Medulla oblongata (tissue), 1 donor: ENCODE measurements at regions not wholly inside any gene's neighbourhood (a gene's known extent, or its start where the extent isn't known, plus 50 kb on each side); places are given as distances from the start of the nearest gene placed in this dataset.

ENCODE experiments used
- DNase-seq: peaks from one replicate; pipeline ENCODE4 v3.0.0-alpha.2; 2015; ENCODE audit errors: extremely low spot score

DNA sequence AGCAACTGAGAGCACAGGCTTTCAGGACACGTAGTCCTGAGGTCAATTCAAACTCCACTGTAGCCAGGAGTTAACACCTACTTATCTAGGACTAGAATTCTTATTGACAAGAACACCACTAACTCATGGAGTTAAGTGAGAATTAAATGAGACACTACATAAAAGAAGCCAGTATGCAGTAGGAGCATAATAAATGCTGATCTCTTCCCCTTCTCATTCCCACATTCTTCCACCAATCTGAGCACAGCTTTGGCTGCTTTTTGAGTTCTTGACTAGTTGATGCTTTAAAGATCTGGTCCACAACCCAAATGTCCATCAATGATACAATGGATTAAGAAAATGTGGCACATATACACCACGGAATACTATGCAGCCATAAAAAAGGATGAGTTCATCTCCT lies 55.2 kb downstream of the TTC32 start:
- DNase-seq = no peak

DNA sequence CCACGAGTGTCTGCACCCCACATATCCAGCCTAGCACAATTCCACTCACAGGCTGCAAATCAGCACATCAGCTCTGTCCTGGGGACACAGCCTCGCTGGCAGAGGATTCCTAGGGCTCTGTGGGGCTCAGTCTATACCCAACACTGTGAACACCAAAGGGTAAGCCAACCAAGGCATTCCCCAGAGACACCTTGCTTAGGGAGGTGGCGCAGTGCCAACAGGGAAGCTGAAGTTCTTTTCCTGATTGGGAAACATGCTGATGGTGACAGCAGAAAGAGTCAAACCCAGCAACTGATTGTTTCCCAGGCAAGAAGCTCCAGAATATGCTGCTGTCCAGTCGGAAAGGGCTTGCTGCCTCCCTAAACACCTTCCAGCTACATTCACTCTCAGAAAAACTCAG lies 55.8 kb downstream of the TTC32 start:
- no peak for DNase-seq

DNA sequence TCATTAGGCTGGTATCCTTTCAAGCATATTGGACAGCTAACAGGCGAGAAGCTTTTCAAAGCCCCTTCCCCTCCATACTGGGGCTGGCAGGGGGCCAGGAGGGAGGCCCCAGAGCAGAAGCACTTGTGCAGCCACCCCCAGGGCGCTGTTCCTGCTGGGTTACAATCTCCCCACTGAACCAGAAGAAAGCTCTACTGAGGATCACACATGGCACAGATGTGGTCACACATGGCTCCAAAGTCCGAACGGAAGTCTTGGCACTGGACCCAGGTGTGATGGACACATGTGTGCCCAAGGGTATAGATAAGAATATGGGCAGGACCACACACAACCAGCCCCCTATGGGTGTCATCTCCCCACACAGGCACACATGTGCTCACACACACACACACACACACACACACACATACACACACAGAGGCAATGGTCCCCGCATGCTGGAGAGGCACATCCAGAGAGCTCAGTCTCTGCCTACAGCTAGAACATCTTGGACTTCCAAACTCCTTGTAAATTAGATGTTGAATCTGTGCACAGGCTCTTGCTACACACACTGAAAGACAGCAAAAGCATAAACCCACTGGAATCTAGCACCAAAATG lies 56.4 kb downstream of the TTC32 start:
- no peak for DNase-seq

DNA sequence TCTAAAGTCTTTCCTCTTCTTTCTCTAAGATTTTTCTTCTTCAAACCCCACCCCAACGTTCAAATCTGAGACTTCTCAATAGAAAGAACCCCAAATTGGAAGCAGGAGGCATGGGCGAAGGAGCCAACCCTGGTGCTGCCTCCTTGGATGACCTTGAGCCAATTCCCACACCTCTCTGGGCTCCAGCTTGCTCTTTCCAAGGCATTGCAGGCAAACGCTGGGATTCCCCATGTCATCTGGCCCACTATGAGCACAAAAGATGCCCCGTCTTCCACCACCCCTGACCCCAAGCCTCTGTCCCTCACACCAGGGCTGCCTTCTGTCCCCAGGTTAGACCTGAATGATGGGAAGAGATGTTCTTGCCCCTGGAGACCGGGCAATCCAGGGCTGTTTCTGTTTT lies 57.0 kb downstream of the TTC32 start:
- DNase-seq = no peak

DNA sequence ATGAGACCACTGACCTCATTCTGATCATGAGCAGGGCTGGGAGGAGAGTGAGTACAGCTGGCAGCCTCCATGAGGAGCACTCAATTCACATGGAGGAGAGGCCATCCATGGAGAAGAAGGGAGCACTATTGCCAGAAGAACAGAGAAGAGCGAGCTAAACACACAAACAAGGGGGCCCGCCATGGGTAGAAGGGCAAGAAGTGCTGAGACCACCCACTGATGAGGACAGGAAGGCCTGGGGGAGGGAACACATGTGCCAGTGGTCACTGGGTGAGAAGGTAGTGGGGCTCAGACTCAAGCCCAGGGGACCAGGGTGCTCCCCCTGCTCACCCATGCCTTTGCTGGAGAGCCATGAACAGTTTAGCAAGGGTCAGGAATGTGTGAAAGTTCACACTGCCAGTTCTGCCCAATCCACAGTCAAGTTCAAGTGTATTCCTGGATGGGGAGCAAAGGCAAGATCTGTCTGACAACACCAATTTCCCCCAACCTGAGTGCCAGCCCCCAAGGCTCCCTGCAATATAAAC lies 57.7 kb downstream of the TTC32 start:
- DNase-seq = no peak

DNA sequence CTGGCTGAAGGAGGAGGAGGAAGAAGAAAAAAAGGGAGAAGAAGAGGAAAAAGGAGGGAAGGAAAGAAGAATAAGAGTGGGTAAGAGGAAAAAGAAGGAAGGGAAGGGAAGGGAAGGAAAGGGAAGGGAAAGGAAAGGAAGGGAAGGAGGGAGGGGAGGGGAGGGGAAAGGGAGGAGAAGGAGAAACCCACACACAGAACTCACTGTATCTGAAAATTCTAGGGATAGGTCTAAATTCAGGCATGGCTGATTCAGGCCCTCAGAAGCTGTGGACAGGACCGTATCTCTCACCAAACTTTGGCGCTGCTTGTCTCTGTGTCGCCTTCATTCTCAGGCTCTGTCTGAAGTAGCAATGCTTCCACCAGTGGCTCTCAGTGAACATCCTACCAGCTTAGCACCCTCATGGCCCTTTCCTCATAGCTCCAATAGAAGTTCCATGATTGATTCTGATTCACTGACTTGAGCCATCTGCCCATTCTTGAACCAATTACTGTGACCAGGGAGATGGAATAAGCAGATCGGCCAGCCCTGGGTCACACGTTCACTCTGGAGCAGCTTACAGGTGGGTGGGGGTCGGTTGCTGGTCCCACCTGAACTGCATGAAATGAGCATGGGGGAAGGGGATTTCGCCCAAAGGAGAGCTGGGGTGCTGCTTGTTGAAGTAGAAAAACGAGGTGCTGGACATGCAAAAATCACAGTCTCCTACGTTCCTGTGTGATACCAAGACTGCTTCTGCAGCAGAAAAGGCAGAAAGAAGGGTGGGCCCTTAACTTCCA lies 59.7 kb downstream of the TTC32 start:
- DNase-seq = no peak

DNA sequence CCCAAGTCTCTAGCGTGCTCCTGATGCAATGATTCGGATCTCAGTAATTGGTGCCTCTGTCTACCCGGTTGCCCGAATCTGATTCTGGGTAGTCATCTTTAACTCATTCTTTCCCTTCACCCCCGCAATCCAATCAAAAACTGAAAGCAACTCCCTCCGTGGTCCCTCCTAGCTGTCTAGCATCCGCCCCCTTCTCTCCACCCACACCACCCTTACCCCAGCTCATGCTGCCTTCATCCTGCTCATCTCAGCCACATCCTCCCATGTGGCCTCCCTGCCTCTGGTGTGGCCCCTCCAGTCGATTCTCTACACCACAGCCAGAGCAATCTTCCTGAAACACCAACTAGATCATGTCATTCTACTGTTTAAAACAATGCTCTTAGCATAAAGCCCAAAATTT lies 62.3 kb downstream of the TTC32 start:
- DNase-seq = no peak

DNA sequence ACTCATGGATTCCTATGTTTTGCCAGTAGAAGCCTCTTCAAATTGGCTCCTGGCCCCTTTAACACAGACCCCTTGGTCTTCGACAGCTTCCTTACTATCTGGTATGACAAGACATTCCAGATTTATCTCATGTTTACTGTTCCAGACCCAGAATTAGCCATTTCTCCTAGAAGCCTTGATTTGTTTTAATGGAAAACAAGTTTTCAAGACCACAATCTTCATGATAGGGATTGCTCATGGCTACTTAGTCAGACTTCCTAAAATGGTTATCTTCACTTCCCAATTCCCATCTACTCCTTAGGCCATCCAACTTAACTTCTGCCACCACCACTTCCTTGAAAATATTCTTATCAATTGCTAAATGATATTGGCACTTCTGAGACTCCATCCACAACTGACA lies 63.2 kb downstream of the TTC32 start:
- DNase-seq = no peak

DNA sequence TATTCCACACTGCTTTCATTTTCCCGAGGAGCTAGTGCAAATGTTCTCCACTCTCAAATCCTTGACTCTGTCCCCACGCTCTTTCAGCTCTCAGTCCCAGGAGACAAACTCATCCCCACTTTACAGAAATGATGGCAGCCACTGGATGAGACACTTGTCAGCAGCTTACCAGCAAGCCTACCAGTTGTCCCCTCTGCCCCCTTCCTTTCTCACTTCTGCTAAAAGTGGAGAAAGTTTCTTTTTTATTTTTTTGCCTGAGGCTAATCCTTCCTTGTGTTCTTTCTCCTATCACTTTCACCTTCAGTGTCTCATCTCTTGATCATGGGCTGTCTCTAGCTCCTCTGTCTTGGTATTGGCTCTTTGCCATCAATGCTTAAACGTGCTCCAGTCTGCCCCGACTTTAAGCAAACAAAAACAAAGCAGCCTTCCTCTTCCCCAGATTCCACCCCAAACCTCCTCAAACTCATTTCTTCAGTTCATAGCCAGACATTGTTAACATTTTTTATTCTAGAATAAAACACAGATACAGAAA lies 64.5 kb downstream of the TTC32 start:
- no peak for DNase-seq

DNA sequence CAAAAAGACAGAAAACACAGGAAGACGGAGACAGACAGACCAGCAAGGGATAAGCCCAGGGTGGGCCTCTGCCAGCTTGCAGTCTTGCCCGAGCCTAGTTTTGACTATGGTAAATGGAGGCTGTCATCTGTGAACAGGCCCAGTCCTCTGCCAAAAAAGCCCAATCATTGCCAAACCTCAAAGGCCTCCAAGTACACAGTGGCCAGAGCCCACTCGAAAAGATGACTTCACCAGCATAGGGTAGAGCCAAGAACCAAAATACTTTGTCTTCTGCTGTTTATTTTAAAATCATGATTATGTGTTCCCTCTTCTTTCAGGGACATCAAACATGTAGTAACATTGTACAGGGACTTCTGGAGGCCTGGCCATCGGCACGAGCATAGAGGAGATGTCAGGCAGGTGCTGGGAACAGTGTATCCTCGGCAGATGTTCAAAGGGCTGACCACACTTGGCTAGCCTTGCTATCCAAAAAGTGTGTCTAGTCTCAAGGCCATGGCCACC lies 66.0 kb downstream of the TTC32 start:
- DNase-seq = no peak

DNA sequence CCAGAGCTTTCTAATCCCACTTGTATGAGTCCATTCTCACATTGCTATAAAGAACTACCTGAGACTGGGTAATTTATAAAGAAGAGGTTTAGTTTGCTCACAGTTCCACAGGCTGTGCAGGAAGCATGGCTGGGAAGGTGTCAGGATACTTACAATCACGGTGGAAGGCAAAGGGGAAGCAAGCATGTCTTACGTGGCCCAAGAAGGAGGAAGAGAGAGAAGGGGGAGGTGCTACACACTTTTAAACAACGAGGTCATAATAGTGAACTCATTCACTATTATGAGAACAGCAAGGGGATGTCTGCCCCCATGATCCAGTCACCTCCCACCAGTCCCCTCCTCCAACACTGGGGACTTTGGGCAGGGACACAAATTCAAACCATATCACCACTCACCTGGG lies 67.8 kb downstream of the TTC32 start:
- DNase-seq = no peak

DNA sequence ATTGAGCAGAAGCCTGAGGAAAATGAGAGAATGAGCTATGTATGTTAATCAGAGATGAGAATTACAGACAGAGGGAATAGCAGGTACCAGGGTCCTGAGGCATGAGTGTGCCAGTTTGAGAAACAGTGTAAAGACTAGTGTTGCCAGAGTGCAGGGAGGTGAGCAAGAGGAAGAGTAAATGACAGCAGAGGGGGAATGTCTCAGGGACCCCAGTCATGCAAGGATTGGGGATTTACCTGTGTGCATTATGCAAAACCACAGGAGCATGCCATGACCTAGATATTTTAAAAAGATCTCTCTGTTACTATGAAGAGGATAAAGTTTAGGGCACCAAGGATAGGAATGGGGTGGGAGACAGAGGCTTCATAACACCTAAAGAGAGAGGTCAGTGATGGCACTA lies 72.1 kb downstream of the TTC32 start:
- no peak for DNase-seq

DNA sequence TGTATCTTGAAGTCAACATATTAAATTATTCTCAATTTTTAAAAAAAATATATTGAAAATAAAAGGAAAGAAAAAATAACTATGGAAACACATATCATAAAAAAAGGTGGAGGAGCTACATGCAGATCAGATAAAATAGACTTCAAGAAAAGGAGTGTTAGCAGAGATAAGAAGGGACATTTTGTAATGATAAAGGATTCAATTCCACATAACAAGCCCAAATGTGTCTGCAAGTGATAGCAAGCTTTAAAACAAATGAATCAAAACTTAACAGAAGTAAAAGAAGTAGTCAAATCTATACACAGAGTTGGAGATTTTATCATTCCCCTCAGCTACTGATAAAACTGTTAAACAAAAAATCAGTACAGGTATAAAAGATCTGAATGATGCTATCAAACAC lies 74.9 kb downstream of the TTC32 start:
- no peak for DNase-seq

DNA sequence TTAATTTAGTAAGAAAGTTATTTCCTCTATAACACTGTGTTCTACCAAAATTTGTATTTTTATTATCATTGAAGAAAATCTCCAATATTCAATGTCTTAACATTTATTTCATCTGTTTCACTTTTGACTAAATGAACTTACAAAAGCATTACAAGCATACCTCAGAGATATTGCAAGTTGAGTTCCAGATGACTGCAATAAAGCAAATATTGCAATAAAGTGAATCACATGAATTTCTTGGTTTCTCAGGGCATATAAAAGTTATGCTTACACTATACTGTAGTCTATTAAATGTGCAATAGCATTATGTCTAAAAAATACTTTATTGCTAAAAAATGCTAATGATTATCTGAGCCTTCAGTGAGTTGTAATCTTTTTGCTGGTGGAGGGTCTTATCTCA lies 78.3 kb downstream of the TTC32 start:
- no peak for DNase-seq

DNA sequence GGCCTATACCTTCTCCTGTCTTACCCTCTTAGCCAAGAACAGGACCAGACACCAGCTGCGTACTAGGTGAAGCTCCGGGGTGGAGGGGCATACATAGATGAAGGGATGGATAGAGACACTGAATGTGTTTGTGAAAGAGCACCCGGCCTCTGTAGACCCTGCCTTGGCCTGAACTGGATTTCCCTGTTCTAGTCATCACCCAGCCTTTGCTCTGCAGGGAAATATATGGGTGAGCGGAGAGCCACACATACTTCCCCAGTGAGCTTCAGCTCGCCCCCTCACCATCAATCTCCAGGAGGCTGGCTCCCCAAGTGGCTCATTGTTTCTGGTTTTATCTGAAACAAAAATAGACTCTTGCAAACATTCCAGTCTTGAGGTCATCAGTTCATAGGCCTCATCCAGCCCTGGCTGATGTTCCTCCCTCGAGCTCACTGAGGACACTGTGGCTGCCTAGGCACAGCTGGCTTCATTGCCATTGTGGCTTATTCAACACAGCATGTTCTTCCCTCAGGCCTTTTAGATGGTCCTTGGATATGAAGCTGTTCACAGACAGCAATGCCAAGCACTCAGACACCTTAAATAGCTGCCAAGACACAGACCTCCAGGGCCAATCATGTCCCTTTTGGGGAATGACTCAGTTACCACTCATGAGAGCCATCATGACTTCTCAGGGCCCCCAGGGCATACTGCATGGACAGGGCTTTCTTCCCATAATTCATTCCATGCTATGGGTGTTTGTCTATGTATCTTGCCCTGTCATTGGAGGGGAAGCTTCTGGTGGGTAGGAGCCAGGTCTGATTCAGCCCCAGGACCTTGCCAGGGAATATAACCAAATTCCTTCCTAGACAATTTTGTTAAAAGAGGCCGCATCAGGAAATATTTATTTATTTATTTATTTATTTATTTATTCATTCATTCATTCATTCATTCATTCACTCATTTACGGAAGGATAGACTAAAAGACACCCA lies 82.4 kb downstream of the TTC32 start:
- DNase-seq = no peak

DNA sequence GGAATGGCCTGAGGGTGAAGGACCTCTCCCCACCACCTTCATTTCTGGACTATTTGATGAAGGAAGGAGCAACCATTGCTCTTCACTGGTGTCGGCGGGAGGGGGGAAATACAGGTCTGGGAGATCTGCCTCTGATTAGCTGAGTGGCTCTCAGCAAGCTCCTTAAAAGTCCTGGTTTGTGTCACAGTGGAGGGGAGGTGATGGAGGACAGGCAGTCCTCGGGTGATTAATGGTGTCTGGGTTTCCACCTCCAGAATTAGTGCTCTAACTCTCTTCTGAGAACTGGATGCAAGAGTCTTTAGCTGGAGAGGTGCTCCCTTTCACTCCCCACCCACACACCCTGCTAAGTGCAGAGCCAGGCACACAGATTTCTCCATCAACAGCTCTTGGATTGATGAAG lies 83.2 kb downstream of the TTC32 start:
- DNase-seq = no peak

DNA sequence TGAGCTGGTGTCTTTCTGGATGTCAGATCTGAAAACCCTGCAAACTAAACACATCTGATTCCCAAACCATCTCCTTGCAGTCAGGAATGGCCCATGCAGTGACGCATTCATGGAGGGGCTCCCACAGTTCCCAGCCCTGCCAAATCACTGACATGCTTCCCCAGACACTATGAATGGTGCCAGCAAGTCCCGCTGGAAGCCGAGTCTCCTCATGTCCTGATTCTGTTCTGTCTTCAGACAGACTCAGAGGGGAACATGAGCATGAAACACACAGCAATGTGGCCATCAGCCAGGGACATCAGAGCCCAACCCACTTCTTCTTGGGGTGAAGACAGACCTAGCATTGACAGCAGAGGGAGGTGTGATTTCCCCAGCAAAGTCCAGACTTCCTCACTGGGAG lies 83.7 kb downstream of the TTC32 start:
- no peak for DNase-seq

DNA sequence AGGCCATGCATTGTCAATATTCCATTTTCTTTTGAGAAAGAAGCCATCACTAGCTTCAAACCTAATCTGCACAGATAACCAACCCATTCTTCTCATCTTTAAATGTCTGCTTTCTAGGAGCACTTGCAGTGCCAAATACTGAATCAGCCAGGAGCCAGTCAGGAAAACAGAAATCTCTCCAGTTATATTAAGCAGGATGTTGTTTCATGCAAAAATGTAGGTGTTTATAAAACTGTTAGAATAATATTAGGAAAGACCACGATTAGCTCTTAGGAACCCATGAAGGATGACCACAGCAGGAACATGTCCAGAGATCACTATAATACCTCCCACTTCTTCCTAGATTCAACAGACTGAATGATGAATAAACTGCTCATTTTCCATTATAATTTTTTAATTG lies 86.0 kb downstream of the TTC32 start:
- no peak for DNase-seq

DNA sequence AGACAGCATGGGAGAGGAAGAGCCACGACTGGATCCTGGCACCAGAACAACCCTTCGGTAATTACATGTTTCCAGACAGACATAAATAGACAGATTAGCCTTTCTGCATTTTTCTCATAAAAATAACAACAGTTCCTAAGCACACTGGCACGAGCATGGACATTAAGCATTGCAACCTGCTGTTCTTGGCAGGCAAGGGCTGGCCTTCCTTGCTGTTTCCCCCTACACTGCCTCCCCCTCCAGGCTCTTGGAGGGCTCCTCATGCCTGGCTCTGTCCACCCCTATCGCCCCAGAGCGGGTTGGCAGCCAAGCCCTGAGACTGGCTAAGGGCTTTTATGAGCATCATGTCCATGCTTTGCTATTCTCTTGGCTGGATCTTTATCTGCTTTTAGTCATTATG lies 89.6 kb downstream of the TTC32 start:
- DNase-seq = peak; percentile 25

DNA sequence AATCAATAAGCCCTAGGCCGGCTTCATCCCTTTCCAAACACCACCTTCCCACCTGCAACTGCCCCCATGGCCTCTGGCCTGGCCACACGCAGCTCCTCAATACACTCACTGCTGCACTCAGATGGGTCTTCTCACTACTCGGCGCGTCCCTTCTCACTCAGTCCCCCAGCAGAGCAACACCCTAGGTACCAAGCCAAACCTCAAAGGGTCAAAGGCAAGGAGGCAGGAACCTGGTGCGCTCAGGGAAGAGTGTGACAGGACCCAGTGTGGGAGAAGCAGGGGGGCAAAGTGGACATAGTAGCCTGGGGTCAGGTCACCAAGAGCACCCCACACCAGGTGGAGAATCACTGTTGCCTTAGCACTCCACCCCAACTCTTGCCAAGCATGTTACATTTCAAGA lies 90.6 kb downstream of the TTC32 start:
- no peak for DNase-seq

DNA sequence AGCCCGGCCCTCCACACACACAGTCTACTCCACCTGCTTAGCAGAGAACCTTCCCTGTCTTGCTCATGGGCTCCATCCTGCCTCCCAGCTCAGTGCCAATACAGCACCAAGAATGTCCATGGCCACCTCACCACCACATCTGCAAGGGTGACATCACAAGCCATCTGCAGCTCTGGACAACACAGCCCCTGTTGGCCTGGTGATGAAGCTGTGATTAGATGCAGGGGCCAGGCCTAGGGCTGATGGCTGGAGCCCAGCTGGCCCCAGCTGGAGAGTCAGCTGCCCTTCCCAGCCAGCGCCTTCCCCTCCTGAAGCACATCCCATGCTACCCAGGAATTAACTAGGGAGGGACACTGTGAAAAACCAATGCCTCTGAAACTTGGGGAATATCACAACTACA lies 91.1 kb downstream of the TTC32 start:
- no peak for DNase-seq

DNA sequence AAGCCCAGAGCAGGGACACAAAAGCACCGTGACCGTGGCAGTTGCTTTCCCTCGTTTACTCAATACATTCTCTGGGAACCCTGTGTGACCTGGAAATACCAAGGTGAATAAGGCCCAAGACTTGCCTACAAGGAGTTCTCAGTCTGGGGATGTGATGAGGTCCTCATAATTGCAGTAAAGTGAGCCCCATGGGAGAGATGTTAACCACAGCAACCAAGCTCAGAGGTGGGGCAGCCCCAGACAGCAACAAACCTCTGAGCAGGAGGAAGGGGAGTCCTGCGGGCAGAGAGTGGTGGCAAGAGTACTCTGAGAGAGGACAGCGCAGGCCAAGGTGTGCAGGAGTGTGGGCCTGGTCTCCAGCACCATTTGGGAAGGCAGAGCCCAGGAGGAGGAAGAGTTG lies 91.6 kb downstream of the TTC32 start:
- no peak for DNase-seq
